GM23338 (cell line): ENCODE measurements at regions not wholly inside any gene's neighbourhood (a gene's known extent, or its start where the extent isn't known, plus 50 kb on each side); places are given as distances from the start of the nearest gene placed in this dataset.
A peak's percentile ranks its signal among the peaks of the same experiment; 100 is the strongest.

Source experiments
- ATAC-seq: fragments of 200-7000 bp; cut with Tn5 transposase; 3 replicates; pipeline ENCODE4 v1.9.1; 2020
- DNase-seq: peaks from one replicate; pipeline ENCODE4 v3.0.0-alpha.2; 2015; ENCODE audit warnings: low spot score
- H2AFZ ChIP-seq: fragments of 200-600 bp; sonication (generic); 2 replicates; pipeline ENCODE4 v1.8.0; 2016; ENCODE audit warnings: antibody characterized with exemption, mild to moderate bottlenecking, moderate library complexity
- H3F3A ChIP-seq: fragments of 200-600 bp; sonication (generic); replicated peaks from 2 replicates; pipeline ENCODE4 v1.8.0; 2017; ENCODE audit warnings: antibody characterized with exemption, mixed run types, low read depth
- H3K27ac ChIP-seq: fragments of 200-600 bp; sonication (generic); 2 replicates; pipeline ENCODE4 v1.6.1; 2016; ENCODE audit warnings: low read depth
- H3K27me3 ChIP-seq: fragments of 200-600 bp; sonication (generic); 2 replicates; pipeline ENCODE4 v1.8.0; 2016; ENCODE audit warnings: mild to moderate bottlenecking, mixed run types, moderate library complexity; ENCODE audit not compliant: insufficient read depth
- H3K36me3 ChIP-seq: fragments of 200-600 bp; sonication (generic); 2 replicates; pipeline ENCODE4 v1.8.0; 2016; ENCODE audit warnings: mild to moderate bottlenecking; ENCODE audit not compliant: insufficient read depth
- H3K4me1 ChIP-seq: fragments of 200-600 bp; sonication (generic); 2 replicates; pipeline ENCODE4 v1.8.0; 2016; ENCODE audit warnings: mild to moderate bottlenecking, moderate library complexity; ENCODE audit not compliant: insufficient read depth
- H3K4me2 ChIP-seq: fragments of 200-600 bp; sonication (generic); 2 replicates; pipeline ENCODE4 v1.7.1; 2017; ENCODE audit warnings: mixed run types
- H3K4me3 ChIP-seq: fragments of 200-600 bp; sonication (generic); 2 replicates; pipeline ENCODE4 v1.6.1; 2016; ENCODE audit warnings: mixed run types
- H3K79me2 ChIP-seq: fragments of 200-600 bp; sonication (generic); replicated peaks from 2 replicates; pipeline ENCODE4 v1.8.0; 2017; ENCODE audit warnings: mild to moderate bottlenecking; ENCODE audit not compliant: insufficient read depth
- H3K9me2 ChIP-seq: fragments of 200-600 bp; sonication (generic); 2 replicates; pipeline ENCODE4 v1.8.0; 2017; ENCODE audit not compliant: insufficient read depth
- H4K20me1 ChIP-seq: fragments of 200-600 bp; sonication (generic); replicated peaks from 2 replicates; pipeline ENCODE4 v1.8.0; 2017; ENCODE audit warnings: mild to moderate bottlenecking; ENCODE audit not compliant: insufficient read depth
- H3K27ac Mint-ChIP-seq: 2 replicates; pipeline ENCODE4 v1.8.0; 2020; ENCODE audit warnings: inconsistent platforms, mild to moderate bottlenecking, moderate library complexity, mixed read lengths
- H3K27me3 Mint-ChIP-seq: 3 replicates; pipeline ENCODE4 v1.8.0; 2022; ENCODE audit warnings: low read depth, mild to moderate bottlenecking, moderate library complexity, mixed read lengths, inconsistent platforms; ENCODE audit not compliant: insufficient read depth, poor library complexity
- H3K36me3 Mint-ChIP-seq: 3 replicates; pipeline ENCODE4 v1.8.0; 2021; ENCODE audit warnings: low read depth, mild to moderate bottlenecking, inconsistent platforms, moderate library complexity, mixed read lengths
- H3K4me1 Mint-ChIP-seq: 3 replicates; pipeline ENCODE4 v1.8.0; 2020; ENCODE audit warnings: mild to moderate bottlenecking, inconsistent platforms, mixed read lengths
- H3K4me3 Mint-ChIP-seq: 3 replicates; pipeline ENCODE4 v1.8.0; 2021; ENCODE audit warnings: moderate library complexity, mild to moderate bottlenecking, inconsistent platforms, mixed read lengths
- H3K9me3 Mint-ChIP-seq: 3 replicates; pipeline ENCODE4 v1.8.0; 2020; ENCODE audit warnings: moderate library complexity, mild to moderate bottlenecking, inconsistent platforms, mixed read lengths
- CREB1 ChIP-seq: fragments of 250-450 bp; sonication (Bioruptor Pico); IDR thresholded peaks from 2 replicates; pipeline ENCODE4 v1.5.0; 2020; ENCODE audit warnings: low read depth, mild to moderate bottlenecking, moderate library complexity
- ZNF331 ChIP-seq: fragments of 250-450 bp; sonication (Bioruptor Pico); IDR thresholded peaks from 2 replicates; pipeline ENCODE4 v1.5.0; 2020; ENCODE audit warnings: low read depth, mild to moderate bottlenecking, moderate library complexity
- TF ChIP-seq, protein P1 (sequence below): IDR thresholded peaks from one replicate; pipeline ENCODE4 v1.6.1; 2018; ENCODE audit warnings: antibody characterized with exemption; ENCODE audit not compliant: unreplicated experiment

DNA sequence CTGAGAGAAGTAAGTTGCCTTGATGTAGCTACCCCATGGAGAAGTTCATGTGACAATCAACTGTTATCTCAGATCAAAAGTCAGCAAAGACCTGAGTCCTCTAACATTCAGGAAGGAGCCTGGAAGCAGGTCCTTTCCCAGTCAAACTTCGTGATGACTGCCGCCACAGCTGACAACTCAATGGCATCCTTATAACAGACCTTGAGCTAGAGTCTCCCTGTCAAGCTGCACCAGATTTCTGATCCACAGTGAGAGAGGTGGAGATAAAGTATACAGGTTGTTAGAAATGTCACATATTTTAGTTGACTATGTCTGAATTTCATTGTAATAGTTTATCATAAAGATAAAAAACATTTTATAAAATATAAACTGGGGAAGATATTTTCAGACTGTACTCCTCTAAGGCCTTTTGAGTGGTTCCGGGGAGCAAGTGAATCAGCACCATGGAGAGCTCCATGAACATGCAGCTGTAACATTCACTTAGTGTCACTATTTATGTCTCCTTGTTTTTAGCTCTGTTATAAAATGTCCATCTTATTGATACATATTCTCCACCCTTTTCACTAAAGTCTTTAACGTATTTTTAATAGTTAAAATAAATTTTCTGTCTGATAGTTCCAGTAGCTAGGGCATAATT is 1653.5 kb upstream of the AGA start:
- Mint-ChIP-seq H3K27me3 (no peaks in the 10 kb centered on the region), H3K4me1 (no peaks in the 10 kb centered on the region), H3K27ac (no peak overlapping the region), H3K36me3 (no peaks in the 10 kb centered on the region), H3K4me3 (no peak overlapping the region), H3K9me3 (no peaks in the 10 kb centered on the region)
- Histone ChIP-seq H4K20me1 (0 out of 2 replicates have a peak, but pooled peaks cover 2% of the 10 kb centered on the region), H3K9me2 (no peaks in the 10 kb centered on the region), H3K4me3 (no peak overlapping the region), H3K4me2 (no peak overlapping the region), H3K36me3 (no peaks in the 10 kb centered on the region), H2AFZ (no peak overlapping the region), H3K27me3 (no peaks in the 10 kb centered on the region), H3K27ac (no peak overlapping the region), H3K79me2 (no peaks in the 10 kb centered on the region), H3F3A (no peaks in the 10 kb centered on the region), H3K4me1 (no peaks in the 10 kb centered on the region)
- DNase-seq: peak; percentile 83
- peak; percentile 84 for ATAC-seq
- TF ChIP-seq, protein P1, sequence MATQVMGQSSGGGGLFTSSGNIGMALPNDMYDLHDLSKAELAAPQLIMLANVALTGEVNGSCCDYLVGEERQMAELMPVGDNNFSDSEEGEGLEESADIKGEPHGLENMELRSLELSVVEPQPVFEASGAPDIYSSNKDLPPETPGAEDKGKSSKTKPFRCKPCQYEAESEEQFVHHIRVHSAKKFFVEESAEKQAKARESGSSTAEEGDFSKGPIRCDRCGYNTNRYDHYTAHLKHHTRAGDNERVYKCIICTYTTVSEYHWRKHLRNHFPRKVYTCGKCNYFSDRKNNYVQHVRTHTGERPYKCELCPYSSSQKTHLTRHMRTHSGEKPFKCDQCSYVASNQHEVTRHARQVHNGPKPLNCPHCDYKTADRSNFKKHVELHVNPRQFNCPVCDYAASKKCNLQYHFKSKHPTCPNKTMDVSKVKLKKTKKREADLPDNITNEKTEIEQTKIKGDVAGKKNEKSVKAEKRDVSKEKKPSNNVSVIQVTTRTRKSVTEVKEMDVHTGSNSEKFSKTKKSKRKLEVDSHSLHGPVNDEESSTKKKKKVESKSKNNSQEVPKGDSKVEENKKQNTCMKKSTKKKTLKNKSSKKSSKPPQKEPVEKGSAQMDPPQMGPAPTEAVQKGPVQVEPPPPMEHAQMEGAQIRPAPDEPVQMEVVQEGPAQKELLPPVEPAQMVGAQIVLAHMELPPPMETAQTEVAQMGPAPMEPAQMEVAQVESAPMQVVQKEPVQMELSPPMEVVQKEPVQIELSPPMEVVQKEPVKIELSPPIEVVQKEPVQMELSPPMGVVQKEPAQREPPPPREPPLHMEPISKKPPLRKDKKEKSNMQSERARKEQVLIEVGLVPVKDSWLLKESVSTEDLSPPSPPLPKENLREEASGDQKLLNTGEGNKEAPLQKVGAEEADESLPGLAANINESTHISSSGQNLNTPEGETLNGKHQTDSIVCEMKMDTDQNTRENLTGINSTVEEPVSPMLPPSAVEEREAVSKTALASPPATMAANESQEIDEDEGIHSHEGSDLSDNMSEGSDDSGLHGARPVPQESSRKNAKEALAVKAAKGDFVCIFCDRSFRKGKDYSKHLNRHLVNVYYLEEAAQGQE: peak; percentile 88
- TF ChIP-seq ZNF331: no peak

- H3K27ac ChIP-seq: no peak overlapping the region
- no peaks in the 10 kb centered on the region for H3K4me1 ChIP-seq
- no peaks in the 10 kb centered on the region for H3K9me2 ChIP-seq
- H3F3A ChIP-seq: no peaks in the 10 kb centered on the region
- H3K4me3 ChIP-seq: no peak overlapping the region
- H3K9me3 Mint-ChIP-seq: no peaks in the 10 kb centered on the region
- no peaks in the 10 kb centered on the region for H3K36me3 Mint-ChIP-seq
- no peak; the same call in 1 of the 3 replicates for ATAC-seq
- H3K27ac Mint-ChIP-seq: no peak overlapping the region
- no peaks in the 10 kb centered on the region for H3K79me2 ChIP-seq
- no peak overlapping the region for H3K4me3 Mint-ChIP-seq
- no peaks in the 10 kb centered on the region for H3K4me1 Mint-ChIP-seq
- H3K36me3 ChIP-seq: no peaks in the 10 kb centered on the region
- H3K27me3 ChIP-seq: no peaks in the 10 kb centered on the region
- TF ChIP-seq, protein P1: peak; percentile 91
- no peak for TF ChIP-seq CREB1
- H4K20me1 ChIP-seq: 0 out of 2 replicates have a peak, but pooled peaks cover 2% of the 10 kb centered on the region
- peak; percentile 76 for DNase-seq
- no peak overlapping the region for H3K4me2 ChIP-seq
- H3K27me3 Mint-ChIP-seq: no peaks in the 10 kb centered on the region
- H2AFZ ChIP-seq: no peak overlapping the region
Observed at GRCh38 chr4:179097741-179098140, 1655.5 kb upstream of the AGA start.
